OCI-LY1 (cell line): ENCODE measurements at regions not wholly inside any gene's neighbourhood (a gene's known extent, or its start where the extent isn't known, plus 50 kb on each side); places are given as distances from the start of the nearest gene placed in this dataset.

Experiments used
- CTCF ChIP-seq: fragments of 200-600 bp; sonication (generic), shearing (Covaris generic); IDR thresholded peaks from 2 replicates; pipeline ENCODE4 v1.5.1; 2017; ENCODE audit warnings: mild to moderate bottlenecking, antibody characterized with exemption, low read length, moderate library complexity, mixed read lengths
- EZH2 ChIP-seq: fragments of 200-600 bp; sonication (generic), shearing (Covaris generic); IDR thresholded peaks from 2 replicates; pipeline ENCODE4 v1.8.0; 2017; ENCODE audit warnings: borderline replicate concordance, mixed run types, mild to moderate bottlenecking, antibody characterized with exemption, low read length, moderate library complexity, mixed read lengths

- no peak for TF ChIP-seq CTCF
- no peak for TF ChIP-seq EZH2
Observed at GRCh38 chr16:80263848-80264694, 276.7 kb upstream of the DYNLRB2 start.
